Loucy (cell line): ENCODE measurements at regions not wholly inside any gene's neighbourhood (a gene's known extent, or its start where the extent isn't known, plus 50 kb on each side); places are given as distances from the start of the nearest gene placed in this dataset.

Experiments used
- H2AFZ ChIP-seq: fragments of 200-600 bp; sonication (generic); 2 replicates; pipeline ENCODE4 v1.6.0; 2016; ENCODE audit warnings: antibody characterized with exemption, mild to moderate bottlenecking, low read length, moderate library complexity
- H3F3A ChIP-seq: fragments of 200-600 bp; 2 replicates; pipeline ENCODE4 v1.6.0; 2016; ENCODE audit warnings: antibody characterized with exemption, low read depth, mild to moderate bottlenecking
- H3K27me3 ChIP-seq: fragments of 200-600 bp; sonication (generic); 2 replicates; pipeline ENCODE4 v1.6.1; 2014; ENCODE audit warnings: low read length, mild to moderate bottlenecking; ENCODE audit not compliant: insufficient read depth, poor library complexity, severe bottlenecking
- H3K36me3 ChIP-seq: fragments of 200-600 bp; sonication (generic); 2 replicates; pipeline ENCODE4 v1.6.1; 2016; ENCODE audit warnings: low read length; ENCODE audit not compliant: insufficient read depth
- H3K4me1 ChIP-seq: fragments of 200-600 bp; sonication (generic); 2 replicates; pipeline ENCODE4 v1.5.1; 2014; ENCODE audit warnings: low read length, mild to moderate bottlenecking; ENCODE audit not compliant: insufficient read depth, poor library complexity, severe bottlenecking
- H3K4me2 ChIP-seq: fragments of 200-600 bp; sonication (generic); 2 replicates; pipeline ENCODE4 v1.6.0; 2014; ENCODE audit warnings: antibody characterized with exemption, low read length, low read depth, mild to moderate bottlenecking; ENCODE audit not compliant: poor library complexity, severe bottlenecking
- H3K4me3 ChIP-seq: fragments of 200-600 bp; sonication (generic); 2 replicates; pipeline ENCODE4 v1.5.1; 2014; ENCODE audit warnings: low read length, mild to moderate bottlenecking, mixed read lengths; ENCODE audit not compliant: poor library complexity, severe bottlenecking
- H3K79me2 ChIP-seq: fragments of 200-600 bp; sonication (generic); 2 replicates; pipeline ENCODE4 v1.6.1; 2014; ENCODE audit warnings: low read length; ENCODE audit not compliant: insufficient read depth
- H3K9ac ChIP-seq: fragments of 200-600 bp; sonication (generic); 2 replicates; pipeline ENCODE4 v1.6.0; 2014; ENCODE audit warnings: mild to moderate bottlenecking, low read depth, low read length, moderate library complexity; ENCODE audit not compliant: poor library complexity, severe bottlenecking
- H3K9me2 ChIP-seq: fragments of 200-600 bp; sonication (generic); replicated peaks from 2 replicates; pipeline ENCODE4 v1.6.1; 2016; ENCODE audit warnings: low read depth, low read length, mixed read lengths
- H3K9me3 ChIP-seq: fragments of 200-600 bp; sonication (generic); 2 replicates; pipeline ENCODE4 v1.6.1; 2014; ENCODE audit warnings: mild to moderate bottlenecking, antibody characterized with exemption, low read length, low read depth; ENCODE audit not compliant: insufficient read depth
- H4K20me1 ChIP-seq: fragments of 200-600 bp; sonication (generic); 2 replicates; pipeline ENCODE4 v1.6.0; 2014; ENCODE audit warnings: antibody characterized with exemption, low read length, mild to moderate bottlenecking; ENCODE audit not compliant: insufficient read depth, poor library complexity, severe bottlenecking
- CTCF ChIP-seq: fragments of 200-600 bp; sonication (generic); conservative IDR thresholded peaks from 2 replicates; pipeline ENCODE4 v1.5.1; 2014; ENCODE audit warnings: mild to moderate bottlenecking, antibody characterized with exemption, low read length
- EZH2phosphoT487 ChIP-seq: fragments of 200-600 bp; IDR thresholded peaks from 2 replicates; pipeline ENCODE4 v1.6.1; 2018; ENCODE audit warnings: antibody characterized with exemption, mild to moderate bottlenecking, moderate library complexity, borderline replicate concordance

DNA sequence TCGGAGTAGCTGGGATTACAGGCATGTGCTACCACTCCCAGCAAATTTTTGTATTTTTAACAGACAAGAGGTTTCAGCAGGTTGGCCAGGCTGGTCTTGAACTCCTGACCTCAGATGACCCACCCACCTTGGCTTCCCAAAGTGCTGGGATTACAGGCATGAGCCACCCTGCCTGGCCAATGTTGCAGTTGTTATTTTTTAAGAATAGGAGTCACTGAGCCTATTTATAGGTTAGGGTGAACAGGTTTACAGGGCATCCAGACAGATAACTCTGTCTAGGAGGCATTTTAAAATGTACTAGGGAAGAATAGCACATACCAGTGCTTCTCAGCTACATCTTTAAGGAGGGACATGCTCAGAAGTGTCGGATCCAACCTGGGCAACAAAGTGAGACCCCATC is 60.1 kb upstream of the BNC2 start:
- no peak overlapping the region for H3K4me3 ChIP-seq
- no peaks in the 10 kb centered on the region for H3K9me3 ChIP-seq
- no peak overlapping the region for H2AFZ ChIP-seq
- H4K20me1 ChIP-seq = no peaks in the 10 kb centered on the region
- no peaks in the 10 kb centered on the region for H3K4me1 ChIP-seq
- H3K9me2 ChIP-seq = no peaks in the 10 kb centered on the region
- no peak overlapping the region for H3K9ac ChIP-seq
- no peak overlapping the region for H3K4me2 ChIP-seq
- H3K27me3 ChIP-seq = no peaks in the 10 kb centered on the region
- TF ChIP-seq CTCF = no peak
- TF ChIP-seq EZH2phosphoT487 = no peak
- H3K79me2 ChIP-seq = no peaks in the 10 kb centered on the region
- no peaks in the 10 kb centered on the region for H3F3A ChIP-seq
- no peaks in the 10 kb centered on the region for H3K36me3 ChIP-seq

DNA sequence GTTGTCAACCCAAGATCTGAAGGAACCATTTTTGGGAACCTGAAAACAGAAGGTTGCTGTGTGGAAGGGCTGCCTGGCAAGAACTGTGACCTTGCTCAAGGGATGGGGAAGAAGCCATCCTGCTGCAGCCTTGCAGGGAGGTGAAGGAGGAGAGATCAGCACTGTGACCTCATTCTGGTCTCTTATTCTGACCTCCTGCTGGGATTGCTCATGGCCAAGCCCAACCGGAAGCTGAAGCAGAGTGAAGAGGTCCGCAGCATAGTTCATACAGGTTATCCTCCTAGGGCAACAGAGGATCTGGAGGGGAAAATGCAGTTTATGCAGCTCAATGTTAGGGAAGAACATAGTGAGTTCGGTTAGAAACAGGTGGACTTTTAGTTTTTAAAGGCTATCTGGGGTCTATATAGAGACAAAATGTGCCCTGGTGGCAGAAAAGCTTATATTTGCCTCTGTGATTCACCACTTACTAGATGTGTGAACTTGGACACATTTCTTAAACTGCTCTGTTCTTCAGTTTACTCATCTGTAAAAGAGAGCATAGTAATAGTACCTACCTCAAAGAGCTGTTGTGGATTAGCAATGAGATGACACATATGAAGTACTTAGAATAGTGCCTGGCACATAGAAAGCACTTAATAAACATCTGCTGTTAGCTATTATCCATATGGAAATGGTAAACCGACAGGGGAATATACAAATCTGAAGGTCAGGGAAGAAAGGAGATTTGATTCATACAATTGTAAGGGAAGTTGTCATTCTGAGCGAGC is 57.9 kb upstream of the BNC2 start:
- no peaks in the 10 kb centered on the region for H3K27me3 ChIP-seq
- no peaks in the 10 kb centered on the region for H4K20me1 ChIP-seq
- no peak overlapping the region for H3K9ac ChIP-seq
- no peaks in the 10 kb centered on the region for H3K4me1 ChIP-seq
- no peak overlapping the region for H3K4me3 ChIP-seq
- no peak overlapping the region for H2AFZ ChIP-seq
- no peak overlapping the region for H3K4me2 ChIP-seq
- TF ChIP-seq CTCF = no peak
- no peak for TF ChIP-seq EZH2phosphoT487
- H3K79me2 ChIP-seq = no peaks in the 10 kb centered on the region
- no peaks in the 10 kb centered on the region for H3F3A ChIP-seq
- H3K9me2 ChIP-seq = no peaks in the 10 kb centered on the region
- no peaks in the 10 kb centered on the region for H3K9me3 ChIP-seq
- no peaks in the 10 kb centered on the region for H3K36me3 ChIP-seq

DNA sequence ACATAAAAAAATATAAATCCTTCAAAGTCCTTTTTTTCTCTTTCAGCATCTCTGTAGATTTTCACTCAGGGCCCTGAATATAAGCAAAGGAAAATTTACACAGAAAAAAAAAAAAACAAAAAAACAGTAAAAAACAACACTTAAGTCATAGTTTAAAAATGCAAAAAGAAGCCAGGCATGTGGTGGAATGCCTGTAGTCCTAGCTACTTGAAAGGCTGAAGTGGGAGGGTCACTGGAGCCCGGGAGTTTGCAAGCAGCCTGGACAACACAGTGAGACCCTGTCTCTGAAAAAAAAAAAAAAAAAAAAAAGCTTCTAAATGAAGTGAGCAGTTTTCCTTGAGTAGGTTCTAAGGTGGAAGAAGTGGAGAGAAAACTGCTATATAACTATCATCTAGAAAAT is 55.0 kb upstream of the BNC2 start:
- H3K4me1 ChIP-seq = no peaks in the 10 kb centered on the region
- H3K36me3 ChIP-seq = no peaks in the 10 kb centered on the region
- no peaks in the 10 kb centered on the region for H3K27me3 ChIP-seq
- no peak for TF ChIP-seq CTCF
- no peak for TF ChIP-seq EZH2phosphoT487
- no peak overlapping the region for H3K4me2 ChIP-seq
- H3K4me3 ChIP-seq = no peak overlapping the region
- H3F3A ChIP-seq = no peaks in the 10 kb centered on the region
- no peaks in the 10 kb centered on the region for H3K9me3 ChIP-seq
- no peak overlapping the region for H3K9ac ChIP-seq
- no peaks in the 10 kb centered on the region for H4K20me1 ChIP-seq
- no peaks in the 10 kb centered on the region for H3K79me2 ChIP-seq
- H2AFZ ChIP-seq = no peak overlapping the region
- H3K9me2 ChIP-seq = no peaks in the 10 kb centered on the region
